Breast epithelium (tissue), 3 donors: ENCODE measurements at regions not wholly inside any gene's neighbourhood (a gene's known extent, or its start where the extent isn't known, plus 50 kb on each side); places are given as distances from the start of the nearest gene placed in this dataset.

Source experiments
- POLR2A ChIP-seq: fragments of 450-650 bp; IDR thresholded peaks from one replicate; pipeline ENCODE4 v1.6.1; 2016; ENCODE audit warnings: antibody characterized with exemption, mild to moderate bottlenecking, moderate library complexity
- POLR2AphosphoS5 ChIP-seq, 3 donors: sonication (generic); formaldehyde crosslinking; IDR thresholded peaks; one replicate each; pipeline ENCODE4 v1.6.1; 2017; ENCODE audit warnings: antibody characterized with exemption in 3 of 3
- TF ChIP-seq, protein P1 (sequence below), 3 donors: fragments of 450-650 bp; IDR thresholded peaks; one replicate each; pipeline ENCODE4 v1.5.1; 2016 to 2017; ENCODE audit warnings: antibody characterized with exemption in 3 of 3, mild to moderate bottlenecking in 3 of 3, moderate library complexity in 3 of 3

DNA sequence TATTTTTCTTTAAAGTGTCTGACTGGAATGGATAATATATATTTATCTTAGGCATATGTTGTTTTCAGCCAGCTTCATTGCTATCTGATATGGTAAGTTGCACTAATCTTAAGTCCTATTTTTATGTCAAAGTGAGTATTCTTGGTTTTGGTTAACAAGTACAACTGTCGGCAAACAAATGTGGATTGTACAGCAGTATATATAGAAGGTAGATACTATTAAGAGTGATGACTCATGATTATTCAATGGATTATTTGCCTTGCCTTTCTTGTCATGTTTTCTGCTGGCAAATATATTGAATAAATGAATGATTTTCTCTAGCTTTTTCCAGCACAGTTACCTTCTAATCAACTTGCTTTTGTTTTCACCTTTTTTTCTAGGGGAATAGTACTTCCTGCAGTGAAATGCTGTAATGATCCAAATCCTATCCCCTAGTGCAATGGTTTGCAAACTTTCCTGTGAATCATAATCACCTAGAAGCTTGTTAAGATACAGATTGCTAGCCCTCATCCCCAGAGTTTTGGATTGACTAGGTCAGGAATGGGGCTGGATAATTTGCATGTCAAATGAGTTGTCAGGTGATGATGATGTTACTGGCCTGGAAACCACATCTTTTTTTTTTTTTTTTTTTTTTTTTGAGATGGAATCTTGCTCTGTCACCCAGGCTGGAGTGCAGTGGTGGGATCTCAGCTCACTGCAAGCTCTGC is 60.8 kb upstream of the ARRDC3 start:
- TF ChIP-seq, protein P1, sequence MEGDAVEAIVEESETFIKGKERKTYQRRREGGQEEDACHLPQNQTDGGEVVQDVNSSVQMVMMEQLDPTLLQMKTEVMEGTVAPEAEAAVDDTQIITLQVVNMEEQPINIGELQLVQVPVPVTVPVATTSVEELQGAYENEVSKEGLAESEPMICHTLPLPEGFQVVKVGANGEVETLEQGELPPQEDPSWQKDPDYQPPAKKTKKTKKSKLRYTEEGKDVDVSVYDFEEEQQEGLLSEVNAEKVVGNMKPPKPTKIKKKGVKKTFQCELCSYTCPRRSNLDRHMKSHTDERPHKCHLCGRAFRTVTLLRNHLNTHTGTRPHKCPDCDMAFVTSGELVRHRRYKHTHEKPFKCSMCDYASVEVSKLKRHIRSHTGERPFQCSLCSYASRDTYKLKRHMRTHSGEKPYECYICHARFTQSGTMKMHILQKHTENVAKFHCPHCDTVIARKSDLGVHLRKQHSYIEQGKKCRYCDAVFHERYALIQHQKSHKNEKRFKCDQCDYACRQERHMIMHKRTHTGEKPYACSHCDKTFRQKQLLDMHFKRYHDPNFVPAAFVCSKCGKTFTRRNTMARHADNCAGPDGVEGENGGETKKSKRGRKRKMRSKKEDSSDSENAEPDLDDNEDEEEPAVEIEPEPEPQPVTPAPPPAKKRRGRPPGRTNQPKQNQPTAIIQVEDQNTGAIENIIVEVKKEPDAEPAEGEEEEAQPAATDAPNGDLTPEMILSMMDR (IDR thresholded peaks at IDR 0.05) = no peak
- TF ChIP-seq POLR2A (no peak), POLR2AphosphoS5 (IDR thresholded peaks at IDR 0.05) (no peak)
